Astrocyte of the spinal cord (primary cell): ENCODE measurements at regions not wholly inside any gene's neighbourhood (a gene's known extent, or its start where the extent isn't known, plus 50 kb on each side); places are given as distances from the start of the nearest gene placed in this dataset.
A peak's percentile ranks its signal among the peaks of the same experiment; 100 is the strongest.

Source experiments
- DNase-seq: peaks from one replicate; pipeline ENCODE4 v3.0.0; 2011; ENCODE audit warnings: low read depth, low spot score
- H3K4me3 ChIP-seq: 2 replicates; pipeline ENCODE4 v1.5.1; 2011; ENCODE audit warnings: low read depth, mild to moderate bottlenecking, low read length, moderate library complexity
- in situ Hi-C: cut with HindIII; loops from 2 replicates; pipeline ENCODE4 v1.10.0; 2017; ENCODE audit warnings: low sequenced_read_pairs
- TF ChIP-seq, protein P1 (sequence below): IDR thresholded peaks from 2 replicates; pipeline ENCODE4 v1.5.1; 2012; ENCODE audit warnings: low read depth, mild to moderate bottlenecking, low read length, inconsistent platforms

DNA sequence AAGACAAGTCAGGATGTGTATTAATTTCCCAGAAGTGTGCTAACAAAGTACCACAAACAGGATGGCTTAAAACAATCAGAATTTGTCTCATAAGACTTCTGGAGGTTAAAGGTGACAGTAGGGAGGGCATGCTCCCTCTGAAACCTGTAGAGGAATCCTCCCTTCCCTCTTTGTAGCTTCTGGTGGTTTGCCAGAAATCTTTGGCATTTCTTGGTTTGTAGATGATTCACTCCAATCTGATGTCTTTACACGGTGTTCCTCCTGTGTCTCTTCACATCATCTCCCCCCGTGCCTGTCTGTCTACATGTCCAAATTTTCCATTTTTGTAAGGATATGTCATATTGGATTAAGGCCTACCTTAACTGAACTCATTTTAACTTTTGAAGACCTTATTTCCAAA lies 471.5 kb downstream of the ZNF608 start:
- DNase-seq: no peak
- no peak overlapping the region for H3K4me3 ChIP-seq
- TF ChIP-seq, protein P1, sequence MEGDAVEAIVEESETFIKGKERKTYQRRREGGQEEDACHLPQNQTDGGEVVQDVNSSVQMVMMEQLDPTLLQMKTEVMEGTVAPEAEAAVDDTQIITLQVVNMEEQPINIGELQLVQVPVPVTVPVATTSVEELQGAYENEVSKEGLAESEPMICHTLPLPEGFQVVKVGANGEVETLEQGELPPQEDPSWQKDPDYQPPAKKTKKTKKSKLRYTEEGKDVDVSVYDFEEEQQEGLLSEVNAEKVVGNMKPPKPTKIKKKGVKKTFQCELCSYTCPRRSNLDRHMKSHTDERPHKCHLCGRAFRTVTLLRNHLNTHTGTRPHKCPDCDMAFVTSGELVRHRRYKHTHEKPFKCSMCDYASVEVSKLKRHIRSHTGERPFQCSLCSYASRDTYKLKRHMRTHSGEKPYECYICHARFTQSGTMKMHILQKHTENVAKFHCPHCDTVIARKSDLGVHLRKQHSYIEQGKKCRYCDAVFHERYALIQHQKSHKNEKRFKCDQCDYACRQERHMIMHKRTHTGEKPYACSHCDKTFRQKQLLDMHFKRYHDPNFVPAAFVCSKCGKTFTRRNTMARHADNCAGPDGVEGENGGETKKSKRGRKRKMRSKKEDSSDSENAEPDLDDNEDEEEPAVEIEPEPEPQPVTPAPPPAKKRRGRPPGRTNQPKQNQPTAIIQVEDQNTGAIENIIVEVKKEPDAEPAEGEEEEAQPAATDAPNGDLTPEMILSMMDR: no peak
- in situ Hi-C loops: no loop called here

DNA sequence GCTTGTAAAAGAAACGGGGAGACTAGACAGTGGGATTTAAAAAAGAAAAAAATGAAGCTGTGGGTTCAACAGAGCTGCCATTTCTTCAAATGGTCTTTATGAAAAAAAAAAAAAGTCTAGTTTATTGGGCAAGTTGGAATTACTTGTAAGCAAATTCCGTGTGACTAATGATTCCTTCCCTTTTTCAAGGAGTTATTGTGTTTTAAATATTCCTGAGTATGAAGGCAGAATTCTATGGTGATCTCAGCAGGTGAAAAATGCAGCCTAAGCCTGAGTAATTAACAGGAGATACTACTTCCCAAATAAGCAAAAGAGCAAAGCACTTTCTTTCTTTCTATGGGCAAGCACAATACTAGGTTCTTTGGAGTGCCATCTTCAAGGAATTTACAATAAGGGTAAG lies 481.9 kb downstream of the ZNF608 start:
- no peak for DNase-seq
- no peak overlapping the region for H3K4me3 ChIP-seq
- in situ Hi-C loops: no loop called here
- TF ChIP-seq, protein P1: no peak

DNA sequence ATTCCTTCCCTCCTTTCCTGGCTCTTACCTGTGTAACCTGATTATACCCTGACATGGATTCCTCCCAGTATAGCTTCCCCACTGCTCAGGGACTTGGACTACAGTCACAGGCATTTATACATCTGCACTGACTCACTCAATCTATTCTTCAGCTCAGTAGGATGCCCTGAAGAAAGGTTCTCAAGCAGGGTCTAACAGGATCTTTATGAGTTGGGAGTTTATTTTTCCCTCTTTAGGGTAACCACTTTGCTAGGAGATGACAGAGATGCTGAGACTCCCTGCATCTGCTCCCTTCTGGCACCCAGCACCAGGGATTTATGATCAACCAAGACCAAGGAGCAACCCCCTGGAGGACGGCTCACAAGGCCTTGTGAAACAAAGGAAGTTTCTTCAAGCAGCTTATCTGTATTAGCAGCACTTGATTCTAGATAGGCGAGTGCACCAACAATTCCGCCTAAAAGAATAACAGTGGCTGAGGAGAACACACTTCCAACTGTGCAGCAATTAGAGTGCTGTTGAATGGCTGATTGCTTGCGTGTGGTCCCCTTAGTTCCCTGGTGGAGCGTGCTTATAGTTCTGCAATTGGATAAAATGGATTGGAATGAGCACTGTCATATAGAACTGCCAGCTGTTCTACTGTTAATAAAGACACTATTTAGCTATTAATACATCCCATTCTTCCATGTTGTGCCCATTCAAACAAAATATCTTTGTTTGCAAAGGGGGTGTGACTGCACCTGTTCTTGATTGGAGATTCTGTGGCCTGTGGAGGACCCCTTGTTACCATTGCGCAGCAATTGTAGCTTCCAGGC lies 482.6 kb downstream of the ZNF608 start:
- peak; percentile 54 for DNase-seq
- in situ Hi-C loops: no loop called here
- H3K4me3 ChIP-seq: no peak overlapping the region
- TF ChIP-seq, protein P1: no peak

DNA sequence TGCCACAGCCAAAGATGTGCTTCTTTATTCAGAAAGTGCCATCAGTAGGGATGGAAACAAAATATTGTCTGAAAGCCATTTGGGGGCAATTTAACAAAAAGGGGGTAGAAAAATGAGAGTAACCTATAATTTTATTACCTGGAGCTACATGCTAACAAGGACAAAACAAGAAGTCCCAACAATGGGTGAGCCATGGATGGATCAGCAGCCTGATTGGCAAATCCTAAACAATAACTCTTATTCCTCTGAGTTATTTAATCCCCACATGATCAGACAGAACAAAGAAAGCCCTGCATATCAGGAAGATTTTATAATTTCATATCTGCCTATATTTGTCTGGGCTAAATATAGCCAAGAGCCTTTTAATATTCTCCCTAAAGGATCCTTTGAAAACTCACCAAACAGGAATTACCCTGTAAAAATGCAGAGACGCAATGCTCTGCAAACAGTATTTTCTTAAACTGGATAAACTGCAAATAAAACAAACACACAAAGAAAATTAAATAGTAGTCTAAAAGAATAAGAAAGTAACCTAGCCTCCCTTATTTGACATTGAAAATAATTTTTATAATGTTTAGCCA lies 483.4 kb downstream of the ZNF608 start:
- in situ Hi-C loops: no loop called here
- H3K4me3 ChIP-seq: no peak overlapping the region
- TF ChIP-seq, protein P1: no peak
- DNase-seq: no peak

DNA sequence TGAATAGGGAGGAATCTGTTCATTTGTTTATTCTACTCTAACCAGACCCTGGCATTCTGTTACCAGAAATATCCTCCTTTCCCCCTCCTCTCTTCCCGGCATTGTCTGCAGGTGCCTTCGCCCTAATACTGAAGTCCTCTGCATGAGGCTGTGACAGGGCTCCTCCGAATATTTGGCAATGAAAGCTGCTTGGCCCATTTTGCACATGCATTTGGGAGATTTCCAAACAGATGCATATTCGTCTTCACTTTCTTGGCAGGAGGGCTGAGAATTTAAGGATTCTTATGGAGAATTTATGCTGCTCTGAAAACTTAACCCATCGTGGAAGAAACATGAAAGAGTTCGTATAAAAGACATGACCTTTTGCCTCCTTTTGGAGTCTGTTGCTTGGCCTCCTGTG lies 484.0 kb downstream of the ZNF608 start:
- H3K4me3 ChIP-seq: no peak overlapping the region
- TF ChIP-seq, protein P1: no peak
- in situ Hi-C loops: no loop called here
- DNase-seq: peak; percentile 26

DNA sequence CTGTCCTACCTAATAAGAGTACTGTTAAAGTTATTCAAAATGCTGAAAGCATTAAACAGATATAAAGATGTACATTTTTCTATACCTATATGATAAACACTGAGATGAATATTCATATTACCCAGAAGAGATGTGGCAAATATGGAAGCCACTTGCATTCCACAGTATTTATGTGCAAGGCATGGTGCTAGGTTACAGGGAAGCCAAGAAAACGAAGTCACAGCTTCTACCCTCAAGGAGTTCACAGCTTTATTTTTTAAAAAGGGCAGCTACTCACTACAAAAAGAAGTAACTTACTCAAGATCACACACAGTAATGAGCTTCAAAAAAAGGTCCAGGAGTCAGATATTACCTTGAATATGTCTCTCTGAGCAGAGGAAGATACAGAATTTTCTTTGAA lies 484.6 kb downstream of the ZNF608 start:
- no peak for DNase-seq
- in situ Hi-C loops: no loop called here
- TF ChIP-seq, protein P1: no peak
- no peak overlapping the region for H3K4me3 ChIP-seq
